ENCODE measurements at regions not wholly inside any gene's neighbourhood (a gene's known extent, or its start where the extent isn't known, plus 50 kb on each side); places are given as distances from the start of the nearest gene placed in this dataset.

DNA sequence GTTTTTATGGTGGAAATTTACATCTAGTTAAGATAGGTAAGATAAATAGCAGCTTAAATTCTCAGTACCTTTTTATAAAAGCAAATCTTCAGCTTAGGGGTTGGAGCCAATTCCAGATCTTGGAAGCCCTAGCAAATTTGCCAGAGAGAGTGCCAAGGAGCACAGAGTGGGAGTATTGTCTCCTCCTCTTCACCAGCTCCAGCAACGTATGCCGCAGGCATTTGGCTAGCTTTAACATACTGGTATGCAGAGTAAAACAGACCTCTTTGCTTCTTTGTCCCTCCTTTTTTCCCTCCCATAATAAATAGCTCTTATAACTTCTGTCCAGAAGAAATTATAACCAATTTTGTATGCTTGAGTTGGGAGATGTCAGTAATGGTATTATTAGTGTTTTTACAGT, 140.4 kb downstream of the DIPK2A start:
- FAIRE-seq (no peak), DNase-seq (ENCODE audit: insufficient read length) (no peak)
- TF ChIP-seq POLR2AphosphoS5 (IDR thresholded peaks at IDR 0.05; ENCODE audit: low read depth, low read length): no peak
- TF ChIP-seq POLR2A (IDR thresholded peaks at IDR 0.05; ENCODE audit: low read depth, low read length): no peak
- TF ChIP-seq TAF1 (IDR thresholded peaks at IDR 0.05; ENCODE audit: borderline replicate concordance, low read depth, low read length): no peak

- DNase-seq (ENCODE audit: insufficient read length) (no peak), FAIRE-seq (peak; percentile 50)
- TF ChIP-seq POLR2AphosphoS5 (IDR thresholded peaks at IDR 0.05; ENCODE audit: low read depth, low read length) (no peak), POLR2A (IDR thresholded peaks at IDR 0.05; ENCODE audit: low read depth, low read length) (no peak)
Measured at GRCh38 chr3:144112437-144112836, 140.8 kb downstream of the DIPK2A start.

- FAIRE-seq (no peak), DNase-seq (ENCODE audit: insufficient read length) (no peak)
- no peak for TF ChIP-seq TAF1 (IDR thresholded peaks at IDR 0.05; ENCODE audit: borderline replicate concordance, low read depth, low read length)
Measured at GRCh38 chr3:144114767-144115166, 143.1 kb downstream of the DIPK2A start.

- TF ChIP-seq POLR2A (IDR thresholded peaks at IDR 0.05; ENCODE audit: low read depth, low read length) (no peak), TAF1 (IDR thresholded peaks at IDR 0.05; ENCODE audit: borderline replicate concordance, low read depth, low read length) (no peak), POLR2AphosphoS5 (IDR thresholded peaks at IDR 0.05; ENCODE audit: low read depth, low read length) (no peak)
- DNase-seq (ENCODE audit: insufficient read length) (no peak), FAIRE-seq (no peak)
Measured at GRCh38 chr3:144119633-144120032, 148.0 kb downstream of the DIPK2A start.

GRCh38 chr3:144121661-144122060, 150.0 kb downstream of the DIPK2A start:
- no peak for DNase-seq (ENCODE audit: insufficient read length)
- TF ChIP-seq TAF1 (IDR thresholded peaks at IDR 0.05; ENCODE audit: borderline replicate concordance, low read depth, low read length) (no peak), POLR2A (IDR thresholded peaks at IDR 0.05; ENCODE audit: low read depth, low read length) (no peak), POLR2AphosphoS5 (IDR thresholded peaks at IDR 0.05; ENCODE audit: low read depth, low read length) (no peak)
- FAIRE-seq: no peak

DNA sequence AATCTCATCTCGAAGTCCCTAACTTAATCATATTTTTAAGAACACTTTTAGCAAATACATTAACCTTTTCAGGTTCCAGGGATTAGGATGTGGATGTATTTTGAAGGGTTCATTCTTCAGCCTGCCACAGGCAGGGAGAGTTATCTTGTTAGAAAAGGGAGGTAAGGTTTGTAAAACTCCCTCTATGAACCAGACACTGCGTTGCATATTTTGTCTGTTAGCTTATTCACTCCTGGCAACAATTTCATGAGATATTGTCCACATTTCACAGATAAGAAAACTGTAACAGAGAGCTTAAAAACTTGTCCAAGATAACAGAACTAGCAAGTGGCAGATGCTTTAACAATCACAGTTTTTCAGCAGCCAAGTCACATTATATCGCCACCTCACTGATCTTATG, 155.4 kb downstream of the DIPK2A start:
- FAIRE-seq (peak; percentile 24), DNase-seq (ENCODE audit: insufficient read length) (no peak)
- no peak for TF ChIP-seq POLR2A (IDR thresholded peaks at IDR 0.05; ENCODE audit: low read depth, low read length)
- no peak for TF ChIP-seq TAF1 (IDR thresholded peaks at IDR 0.05; ENCODE audit: borderline replicate concordance, low read depth, low read length)
- TF ChIP-seq POLR2AphosphoS5 (IDR thresholded peaks at IDR 0.05; ENCODE audit: low read depth, low read length): no peak

DNA sequence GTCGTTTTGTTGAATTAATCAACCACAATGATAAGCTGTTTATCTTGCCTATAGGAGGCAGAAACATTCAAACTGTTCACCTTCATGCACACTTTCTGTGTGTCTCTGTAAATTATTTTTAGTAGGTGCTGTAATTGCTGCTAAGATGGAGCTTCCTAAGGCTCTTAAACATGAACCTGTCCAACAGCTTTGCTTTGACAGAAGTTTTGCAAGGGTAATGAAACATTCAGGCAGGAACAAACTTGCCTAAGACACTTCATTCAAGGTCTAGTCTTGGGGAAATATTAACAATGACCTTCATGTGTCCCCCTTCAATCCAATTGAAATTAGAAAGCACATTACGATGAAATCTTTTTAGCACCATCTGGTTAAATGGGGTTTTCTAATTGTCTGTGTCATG, 156.1 kb downstream of the DIPK2A start:
- FAIRE-seq: no peak
- no peak for DNase-seq (ENCODE audit: insufficient read length)
- TF ChIP-seq POLR2AphosphoS5 (IDR thresholded peaks at IDR 0.05; ENCODE audit: low read depth, low read length) (no peak), POLR2A (IDR thresholded peaks at IDR 0.05; ENCODE audit: low read depth, low read length) (no peak), TAF1 (IDR thresholded peaks at IDR 0.05; ENCODE audit: borderline replicate concordance, low read depth, low read length) (no peak)

DNA sequence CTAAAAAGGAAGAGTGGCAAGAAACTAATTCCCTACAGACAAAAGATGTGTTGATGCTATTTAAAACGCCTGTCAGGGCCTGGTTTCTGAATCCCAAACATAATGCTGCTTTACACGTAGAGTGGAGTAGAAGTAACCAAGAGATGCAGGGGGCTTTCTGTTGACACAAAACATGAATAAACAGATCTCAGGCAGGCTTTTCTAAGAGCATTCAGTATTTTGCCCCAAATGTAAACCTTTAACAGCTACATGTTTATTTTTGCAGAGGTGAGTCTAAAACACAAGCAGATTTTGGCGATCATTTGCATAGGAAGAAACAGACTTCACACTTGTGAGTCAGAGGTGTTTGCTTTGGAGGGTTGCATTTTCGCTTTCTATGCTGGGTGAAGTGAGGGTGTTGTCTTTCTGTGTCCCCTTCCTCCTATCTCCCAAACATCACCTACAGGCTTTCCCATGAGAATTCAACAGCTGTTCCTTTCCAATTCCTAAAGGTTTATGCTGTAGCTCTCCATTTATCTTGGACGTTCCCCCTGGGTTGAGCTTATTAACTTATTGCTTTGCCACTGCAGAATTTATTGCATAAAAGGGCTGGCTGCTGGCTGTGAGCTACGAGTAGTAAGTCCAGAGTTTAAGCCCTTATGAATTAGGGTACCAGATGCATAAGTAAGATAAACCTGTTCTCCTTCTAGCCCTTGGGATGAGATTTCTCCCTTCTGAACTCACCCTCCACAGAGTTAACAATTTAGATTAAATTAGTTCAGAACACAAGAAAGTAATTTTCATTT, 156.7 kb downstream of the DIPK2A start:
- DNase-seq (ENCODE audit: insufficient read length): peak; percentile 16
- FAIRE-seq: peak; percentile 89
- TF ChIP-seq TAF1 (IDR thresholded peaks at IDR 0.05; ENCODE audit: borderline replicate concordance, low read depth, low read length) (0 out of 2 replicates have a peak, but pooled peaks have one; percentile 16), POLR2AphosphoS5 (IDR thresholded peaks at IDR 0.05; ENCODE audit: low read depth, low read length) (0 out of 2 replicates have a peak, but pooled peaks have one; percentile 22), POLR2A (IDR thresholded peaks at IDR 0.05; ENCODE audit: low read depth, low read length) (peak; percentile 63)

DNA sequence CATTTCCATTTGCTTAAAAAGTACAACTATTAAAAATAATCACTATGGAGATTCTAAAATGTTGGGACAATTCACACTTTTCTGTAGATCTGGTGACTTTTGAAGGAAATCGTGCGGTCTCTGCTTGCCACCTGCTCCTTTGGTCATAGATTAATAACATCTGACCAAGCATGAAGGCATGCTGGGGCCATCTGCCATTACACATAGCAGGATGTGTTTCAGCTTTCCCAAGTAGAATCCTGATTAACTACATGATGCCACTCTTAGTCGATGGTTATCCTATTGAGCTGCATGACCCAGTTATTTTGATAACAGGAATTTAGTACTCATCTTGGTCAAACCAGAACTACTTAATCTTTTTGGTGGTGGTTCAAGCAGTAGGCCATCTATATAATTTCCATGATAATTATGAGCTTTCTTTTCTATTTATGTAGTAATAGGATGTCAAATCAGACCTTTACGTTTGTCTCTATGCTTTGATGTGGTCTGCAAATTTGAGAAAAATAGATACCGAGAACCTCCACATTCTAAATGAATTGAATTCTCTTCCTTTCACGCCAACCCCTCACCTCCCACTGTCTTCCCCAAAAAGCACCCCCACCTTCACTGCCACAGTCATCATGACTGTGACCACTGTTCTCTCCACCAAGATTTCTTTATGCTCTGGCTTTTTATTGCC, 158.1 kb downstream of the DIPK2A start:
- no peak for DNase-seq (ENCODE audit: insufficient read length)
- FAIRE-seq: peak; percentile 77
- TF ChIP-seq POLR2A (IDR thresholded peaks at IDR 0.05; ENCODE audit: low read depth, low read length) (no peak), POLR2AphosphoS5 (IDR thresholded peaks at IDR 0.05; ENCODE audit: low read depth, low read length) (no peak), TAF1 (IDR thresholded peaks at IDR 0.05; ENCODE audit: borderline replicate concordance, low read depth, low read length) (no peak)

GRCh38 chr3:144141074-144141473, 169.5 kb downstream of the DIPK2A start:
- FAIRE-seq (no peak), DNase-seq (ENCODE audit: insufficient read length) (no peak)
- TF ChIP-seq POLR2A (IDR thresholded peaks at IDR 0.05; ENCODE audit: low read depth, low read length) (no peak), TAF1 (IDR thresholded peaks at IDR 0.05; ENCODE audit: borderline replicate concordance, low read depth, low read length) (no peak), POLR2AphosphoS5 (IDR thresholded peaks at IDR 0.05; ENCODE audit: low read depth, low read length) (no peak)

DNA sequence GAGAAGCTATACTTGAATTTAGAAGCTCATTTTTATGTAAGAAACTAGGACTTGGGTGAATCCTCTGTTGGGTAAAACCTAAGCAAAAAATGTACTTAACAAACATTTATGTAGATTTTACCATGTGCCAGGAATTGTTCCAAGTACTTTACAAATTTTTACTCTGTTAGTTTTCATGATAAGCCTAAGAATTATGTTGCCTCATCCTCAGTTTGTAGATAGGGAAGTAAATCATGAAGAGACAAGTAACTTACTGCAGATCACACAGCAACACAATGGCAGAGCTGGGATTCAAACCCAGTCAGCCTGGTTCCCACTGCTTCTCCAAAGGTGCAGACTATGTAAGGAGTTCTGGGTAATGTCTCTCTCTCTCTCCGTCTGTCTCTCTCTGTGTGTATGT, 169.9 kb downstream of the DIPK2A start:
- no peak for TF ChIP-seq TAF1 (IDR thresholded peaks at IDR 0.05; ENCODE audit: borderline replicate concordance, low read depth, low read length)
- no peak for FAIRE-seq

GRCh38 chr3:144142151-144142840, 170.7 kb downstream of the DIPK2A start:
- FAIRE-seq: no peak
- DNase-seq (ENCODE audit: insufficient read length): no peak

More for the DNA sequence above, 169.9 kb downstream of the DIPK2A start:
- DNase-seq (ENCODE audit: insufficient read length): no peak

More at GRCh38 chr3:144142151-144142840, 170.7 kb downstream of the DIPK2A start:
- no peak for TF ChIP-seq TAF1 (IDR thresholded peaks at IDR 0.05; ENCODE audit: borderline replicate concordance, low read depth, low read length)
- no peak for TF ChIP-seq POLR2A (IDR thresholded peaks at IDR 0.05; ENCODE audit: low read depth, low read length)
- TF ChIP-seq POLR2AphosphoS5 (IDR thresholded peaks at IDR 0.05; ENCODE audit: low read depth, low read length): no peak
